ENCODE measurements at regions not wholly inside any gene's neighbourhood (a gene's known extent, or its start where the extent isn't known, plus 50 kb on each side); places are given as distances from the start of the nearest gene placed in this dataset.

DNA sequence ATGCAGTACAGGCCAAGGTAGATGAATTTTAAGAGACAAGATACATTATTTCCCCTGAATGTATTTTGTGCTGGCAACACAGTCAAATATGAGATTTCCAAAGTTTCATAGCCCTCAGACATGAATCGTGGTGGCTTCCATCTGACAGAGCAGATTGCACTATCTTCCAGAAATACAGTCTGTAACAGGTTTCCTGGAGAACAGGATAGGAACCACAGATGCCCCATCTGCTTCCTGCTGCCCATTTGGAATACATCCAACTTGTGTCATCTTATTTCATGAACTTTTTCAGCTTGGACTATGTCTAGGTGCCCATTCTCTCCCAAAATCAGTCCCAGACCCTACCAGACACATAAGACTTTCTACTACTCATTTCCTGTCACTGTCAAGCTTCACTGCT is 426.0 kb downstream of the KIF16B start:
- Histone ChIP-seq H3K27ac (ENCODE audit: low read length) (no peak overlapping the region), H4K20me1 (ENCODE audit: insufficient read depth, low read depth, low read length) (no peaks in the 10 kb centered on the region), H3K79me2 (ENCODE audit: low read length) (no peaks in the 10 kb centered on the region), H3K36me3 (ENCODE audit: insufficient read depth, low read length) (no peaks in the 10 kb centered on the region), H3K4me3 (ENCODE audit: low read length) (no peak overlapping the region), H3K27me3 (ENCODE audit: low read length) (no peaks in the 10 kb centered on the region), H3K4me2 (ENCODE audit: low read depth, low read length, poor library complexity, severe bottlenecking) (no peak overlapping the region), H3K4me1 (ENCODE audit: low read length) (no peaks in the 10 kb centered on the region), H2AFZ (ENCODE audit: low read length) (no peak overlapping the region), H3K9me3 (ENCODE audit: low read length) (no peaks in the 10 kb centered on the region), H3K9me2 (replicated peaks; ENCODE audit: insufficient read depth, low read length) (no peaks in the 10 kb centered on the region), H3K9ac (ENCODE audit: low read length) (no peak overlapping the region)
- no peak for DNase-seq

DNA sequence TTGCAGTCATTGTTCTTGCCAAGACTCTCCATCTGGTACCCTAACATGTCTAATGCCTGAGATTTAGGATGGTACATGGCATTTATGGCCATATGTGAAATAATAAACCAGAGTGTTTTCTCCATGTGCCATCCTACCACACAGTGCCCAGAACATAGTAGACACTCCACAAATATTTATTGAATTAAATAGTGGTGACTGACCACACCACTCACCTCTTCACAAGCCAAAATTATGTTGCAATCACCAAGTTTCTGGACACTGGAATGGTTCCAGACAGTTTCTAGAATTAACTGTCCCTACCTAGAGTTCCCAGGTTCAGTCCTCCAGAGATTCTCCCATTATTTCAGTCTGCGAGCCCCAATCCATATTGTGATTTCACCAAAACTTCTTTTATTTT is 427.3 kb downstream of the KIF16B start:
- no peak overlapping the region for H2AFZ ChIP-seq (ENCODE audit: low read length)
- no peaks in the 10 kb centered on the region for H3K79me2 ChIP-seq (ENCODE audit: low read length)
- no peak overlapping the region for H3K9ac ChIP-seq (ENCODE audit: low read length)
- no peaks in the 10 kb centered on the region for H3K4me1 ChIP-seq (ENCODE audit: low read length)
- no peak overlapping the region for H3K4me2 ChIP-seq (ENCODE audit: low read depth, low read length, poor library complexity, severe bottlenecking)
- no peaks in the 10 kb centered on the region for H3K27me3 ChIP-seq (ENCODE audit: low read length)
- H3K27ac ChIP-seq (ENCODE audit: low read length), result no peak overlapping the region
- H3K36me3 ChIP-seq (ENCODE audit: insufficient read depth, low read length), result no peaks in the 10 kb centered on the region
- no peaks in the 10 kb centered on the region for H3K9me2 ChIP-seq (replicated peaks; ENCODE audit: insufficient read depth, low read length)
- no peak for DNase-seq
- no peak overlapping the region for H3K4me3 ChIP-seq (ENCODE audit: low read length)
- no peaks in the 10 kb centered on the region for H3K9me3 ChIP-seq (ENCODE audit: low read length)
- no peaks in the 10 kb centered on the region for H4K20me1 ChIP-seq (ENCODE audit: insufficient read depth, low read depth, low read length)

DNA sequence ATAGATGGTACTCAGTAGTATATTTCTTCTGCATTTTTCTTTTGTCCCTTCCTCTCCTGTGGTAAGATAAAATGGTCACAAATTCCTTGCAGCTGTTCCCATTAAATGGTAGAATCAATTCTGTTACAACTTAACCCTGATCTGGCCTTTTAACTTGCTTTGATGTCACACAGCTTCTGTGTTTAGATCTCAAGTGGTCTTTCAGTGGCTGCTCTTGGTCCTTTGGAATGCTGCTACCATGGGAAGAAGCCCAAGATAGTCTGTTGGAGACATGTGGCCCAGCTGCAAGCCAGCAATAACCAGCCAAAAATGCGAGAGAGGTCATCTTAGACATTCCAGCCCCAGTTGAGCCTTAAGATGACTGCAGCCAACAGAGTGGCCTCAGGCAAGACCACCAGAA is 429.7 kb downstream of the KIF16B start:
- Histone ChIP-seq H3K4me3 (ENCODE audit: low read length) (no peak overlapping the region), H3K4me2 (ENCODE audit: low read depth, low read length, poor library complexity, severe bottlenecking) (no peak overlapping the region), H4K20me1 (ENCODE audit: insufficient read depth, low read depth, low read length) (no peaks in the 10 kb centered on the region), H3K27ac (ENCODE audit: low read length) (no peak overlapping the region), H3K36me3 (ENCODE audit: insufficient read depth, low read length) (no peaks in the 10 kb centered on the region), H3K9ac (ENCODE audit: low read length) (no peak overlapping the region), H3K27me3 (ENCODE audit: low read length) (no peaks in the 10 kb centered on the region), H3K9me3 (ENCODE audit: low read length) (no peaks in the 10 kb centered on the region), H3K79me2 (ENCODE audit: low read length) (no peaks in the 10 kb centered on the region), H3K4me1 (ENCODE audit: low read length) (no peaks in the 10 kb centered on the region), H3K9me2 (replicated peaks; ENCODE audit: insufficient read depth, low read length) (no peaks in the 10 kb centered on the region), H2AFZ (ENCODE audit: low read length) (no peak overlapping the region)
- DNase-seq, result no peak

DNA sequence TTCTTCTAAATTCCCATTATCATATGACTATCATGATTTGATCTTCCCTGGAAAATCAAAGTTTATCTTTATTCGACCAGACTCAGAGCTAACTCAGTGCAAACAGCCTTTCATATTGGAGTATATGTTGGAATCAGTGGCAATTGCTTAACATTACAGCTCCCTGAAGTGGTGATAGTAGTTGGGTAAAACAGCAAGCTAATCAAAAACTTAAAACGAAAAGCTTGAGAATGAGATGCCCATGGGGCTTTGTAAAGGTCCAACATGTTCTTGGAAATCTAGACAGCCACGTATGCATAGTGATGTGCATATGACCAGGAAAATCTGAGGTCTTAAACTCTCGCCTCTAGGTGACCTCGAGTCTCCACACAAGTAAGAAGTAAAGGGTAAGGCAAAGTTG is 437.6 kb downstream of the KIF16B start:
- H4K20me1 ChIP-seq (ENCODE audit: insufficient read depth, low read depth, low read length), result no peaks in the 10 kb centered on the region
- no peaks in the 10 kb centered on the region for H3K4me1 ChIP-seq (ENCODE audit: low read length)
- no peak overlapping the region for H3K27ac ChIP-seq (ENCODE audit: low read length)
- H3K4me3 ChIP-seq (ENCODE audit: low read length), result no peak overlapping the region
- no peak overlapping the region for H3K4me2 ChIP-seq (ENCODE audit: low read depth, low read length, poor library complexity, severe bottlenecking)
- H3K27me3 ChIP-seq (ENCODE audit: low read length), result no peaks in the 10 kb centered on the region
- DNase-seq, result no peak
- no peak overlapping the region for H3K9ac ChIP-seq (ENCODE audit: low read length)
- no peaks in the 10 kb centered on the region for H3K9me2 ChIP-seq (replicated peaks; ENCODE audit: insufficient read depth, low read length)
- H3K36me3 ChIP-seq (ENCODE audit: insufficient read depth, low read length), result no peaks in the 10 kb centered on the region
- no peaks in the 10 kb centered on the region for H3K79me2 ChIP-seq (ENCODE audit: low read length)
- no peak overlapping the region for H2AFZ ChIP-seq (ENCODE audit: low read length)
- no peaks in the 10 kb centered on the region for H3K9me3 ChIP-seq (ENCODE audit: low read length)

DNA sequence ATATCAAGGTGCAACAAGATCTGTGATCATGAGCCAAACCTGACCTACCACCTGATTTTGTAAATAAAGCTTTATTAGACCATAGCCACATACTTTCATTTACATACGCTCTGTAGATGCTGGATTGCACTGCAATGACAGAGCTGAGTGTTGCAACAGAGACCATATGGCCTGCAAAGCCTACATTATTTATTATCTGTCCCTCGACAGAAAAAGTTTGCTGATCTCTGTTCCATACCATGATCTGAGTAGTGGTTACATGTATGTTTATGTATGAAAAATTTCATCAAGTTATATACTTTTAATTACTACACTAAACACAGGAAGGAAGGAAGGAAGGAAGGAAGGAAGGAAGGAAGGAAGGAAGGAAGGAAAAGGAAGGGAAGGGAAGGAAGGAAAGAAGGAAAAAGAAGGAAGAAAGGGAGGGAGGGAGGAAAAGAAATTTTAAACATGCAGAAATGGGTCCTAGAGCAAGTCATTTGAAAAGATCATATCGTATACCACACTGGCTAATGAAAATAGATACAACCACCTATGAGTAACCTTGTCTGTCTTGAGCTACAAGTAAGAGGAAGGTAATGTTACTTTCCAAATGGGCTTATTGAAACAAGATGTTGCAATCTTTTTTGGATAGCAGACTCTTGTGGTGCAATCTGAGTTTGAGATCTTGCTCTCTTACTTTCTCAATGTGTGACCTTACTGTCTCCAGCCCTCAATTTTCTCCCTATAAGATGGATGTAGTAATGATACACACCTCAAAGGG is 441.0 kb downstream of the KIF16B start:
- DNase-seq, result no peak
- Histone ChIP-seq H3K79me2 (ENCODE audit: low read length) (no peaks in the 10 kb centered on the region), H3K9me3 (ENCODE audit: low read length) (peaks cover 6% of the 10 kb centered on the region; the same call in 1 of the 2 replicates), H2AFZ (ENCODE audit: low read length) (no peak overlapping the region), H3K9ac (ENCODE audit: low read length) (no peak overlapping the region), H4K20me1 (ENCODE audit: insufficient read depth, low read depth, low read length) (no peaks in the 10 kb centered on the region), H3K27ac (ENCODE audit: low read length) (no peak overlapping the region), H3K4me3 (ENCODE audit: low read length) (no peak overlapping the region), H3K36me3 (ENCODE audit: insufficient read depth, low read length) (no peaks in the 10 kb centered on the region; the same call in 1 of the 2 replicates), H3K4me2 (ENCODE audit: low read depth, low read length, poor library complexity, severe bottlenecking) (no peak overlapping the region), H3K4me1 (ENCODE audit: low read length) (no peaks in the 10 kb centered on the region), H3K27me3 (ENCODE audit: low read length) (no peaks in the 10 kb centered on the region; the same call in 1 of the 2 replicates), H3K9me2 (replicated peaks; ENCODE audit: insufficient read depth, low read length) (no peaks in the 10 kb centered on the region)

DNA sequence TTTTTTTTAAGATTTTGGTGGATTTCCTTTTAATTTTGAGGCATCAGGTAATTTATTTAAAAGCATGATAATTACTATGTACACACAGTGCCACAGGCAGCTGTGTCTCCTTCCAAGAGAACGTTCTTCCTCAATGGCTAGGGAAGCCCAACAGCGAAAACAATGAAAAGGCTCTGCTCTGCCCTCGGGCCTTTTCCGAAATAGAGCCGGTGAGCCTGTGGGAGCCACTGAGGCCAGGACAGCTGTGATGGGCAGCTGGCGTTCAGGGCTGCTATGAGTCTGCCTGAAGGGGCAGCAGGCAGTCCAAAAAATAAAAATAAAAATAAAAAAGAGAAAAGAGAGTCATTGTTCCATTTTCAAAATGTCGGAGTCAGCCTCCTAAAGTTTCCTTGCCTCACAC is 443.8 kb downstream of the KIF16B start:
- no peaks in the 10 kb centered on the region for H3K4me1 ChIP-seq (ENCODE audit: low read length)
- no peaks in the 10 kb centered on the region; the same call in 1 of the 2 replicates for H3K36me3 ChIP-seq (ENCODE audit: insufficient read depth, low read length)
- H2AFZ ChIP-seq (ENCODE audit: low read length), result no peak overlapping the region
- H3K27me3 ChIP-seq (ENCODE audit: low read length), result no peaks in the 10 kb centered on the region; the same call in 1 of the 2 replicates
- no peak overlapping the region for H3K4me2 ChIP-seq (ENCODE audit: low read depth, low read length, poor library complexity, severe bottlenecking)
- no peaks in the 10 kb centered on the region for H3K9me2 ChIP-seq (replicated peaks; ENCODE audit: insufficient read depth, low read length)
- no peak for DNase-seq
- H4K20me1 ChIP-seq (ENCODE audit: insufficient read depth, low read depth, low read length), result no peaks in the 10 kb centered on the region
- no peaks in the 10 kb centered on the region for H3K79me2 ChIP-seq (ENCODE audit: low read length)
- H3K9ac ChIP-seq (ENCODE audit: low read length), result no peak overlapping the region
- no peak overlapping the region for H3K4me3 ChIP-seq (ENCODE audit: low read length)
- no peak overlapping the region for H3K27ac ChIP-seq (ENCODE audit: low read length)
- H3K9me3 ChIP-seq (ENCODE audit: low read length), result peaks cover 6% of the 10 kb centered on the region; the same call in 1 of the 2 replicates

DNA sequence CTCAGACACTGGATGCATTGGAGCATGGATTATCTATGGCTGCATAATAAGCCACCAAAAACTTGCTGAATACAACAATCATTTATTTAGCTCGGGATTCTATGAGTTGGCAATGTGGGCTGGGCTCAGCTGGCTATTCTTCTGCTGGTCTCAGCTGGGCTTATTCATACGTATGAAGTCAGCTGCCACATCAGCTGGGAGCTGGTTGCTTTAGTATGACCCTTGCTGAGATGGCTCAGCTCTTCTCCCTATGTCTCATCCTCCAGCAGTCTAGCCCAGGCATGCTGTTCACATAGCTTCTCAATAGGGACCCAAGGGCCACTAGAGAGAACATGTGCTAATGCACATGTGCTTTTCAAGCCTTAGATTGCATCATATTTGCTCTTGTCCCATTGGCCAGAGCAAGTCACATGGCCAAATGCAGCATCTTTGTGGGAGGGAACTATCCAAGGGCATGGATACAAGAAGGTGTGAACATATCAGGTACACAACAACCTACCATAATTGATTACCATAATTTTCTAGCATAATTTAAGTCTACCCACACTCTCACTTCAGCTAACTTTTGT is 444.6 kb downstream of the KIF16B start:
- Histone ChIP-seq H2AFZ (ENCODE audit: low read length) (no peak overlapping the region), H3K9me2 (replicated peaks; ENCODE audit: insufficient read depth, low read length) (no peaks in the 10 kb centered on the region), H3K4me2 (ENCODE audit: low read depth, low read length, poor library complexity, severe bottlenecking) (no peak overlapping the region), H3K4me1 (ENCODE audit: low read length) (no peaks in the 10 kb centered on the region), H4K20me1 (ENCODE audit: insufficient read depth, low read depth, low read length) (no peaks in the 10 kb centered on the region), H3K4me3 (ENCODE audit: low read length) (no peak overlapping the region), H3K79me2 (ENCODE audit: low read length) (no peaks in the 10 kb centered on the region), H3K27me3 (ENCODE audit: low read length) (no peaks in the 10 kb centered on the region; the same call in 1 of the 2 replicates), H3K27ac (ENCODE audit: low read length) (no peak overlapping the region), H3K9ac (ENCODE audit: low read length) (no peak overlapping the region), H3K9me3 (ENCODE audit: low read length) (peaks cover 6% of the 10 kb centered on the region; the same call in 1 of the 2 replicates), H3K36me3 (ENCODE audit: insufficient read depth, low read length) (no peaks in the 10 kb centered on the region; the same call in 1 of the 2 replicates)
- DNase-seq, result no peak

DNA sequence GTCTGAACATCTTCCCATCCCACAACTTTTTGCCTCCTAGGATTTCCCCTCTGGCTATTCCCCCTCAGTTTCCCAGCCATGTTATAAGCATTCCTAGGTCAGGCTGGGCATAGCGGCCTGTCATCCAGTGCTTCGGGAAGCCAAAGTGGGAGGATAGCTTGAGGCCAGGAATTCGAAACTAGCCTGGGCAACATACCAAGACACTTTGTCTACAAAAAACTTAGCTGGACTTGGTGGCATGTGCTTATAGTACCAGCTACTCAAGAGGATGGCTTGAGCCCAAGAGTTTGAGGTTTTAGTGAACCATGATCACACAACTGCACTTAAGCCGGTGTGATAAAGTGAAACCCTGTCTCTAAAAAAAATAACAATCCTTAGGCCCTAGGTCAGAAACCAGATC is 447.4 kb downstream of the KIF16B start:
- peaks cover 6% of the 10 kb centered on the region; the same call in 1 of the 2 replicates for H3K9me3 ChIP-seq (ENCODE audit: low read length)
- no peak overlapping the region for H3K9ac ChIP-seq (ENCODE audit: low read length)
- no peaks in the 10 kb centered on the region for H3K4me1 ChIP-seq (ENCODE audit: low read length)
- no peaks in the 10 kb centered on the region; the same call in 1 of the 2 replicates for H3K36me3 ChIP-seq (ENCODE audit: insufficient read depth, low read length)
- no peaks in the 10 kb centered on the region for H4K20me1 ChIP-seq (ENCODE audit: insufficient read depth, low read depth, low read length)
- H3K27ac ChIP-seq (ENCODE audit: low read length), result no peak overlapping the region
- H3K4me3 ChIP-seq (ENCODE audit: low read length), result no peak overlapping the region
- no peak for DNase-seq
- no peak overlapping the region for H2AFZ ChIP-seq (ENCODE audit: low read length)
- no peak overlapping the region for H3K4me2 ChIP-seq (ENCODE audit: low read depth, low read length, poor library complexity, severe bottlenecking)
- no peaks in the 10 kb centered on the region for H3K79me2 ChIP-seq (ENCODE audit: low read length)
- no peaks in the 10 kb centered on the region; the same call in 1 of the 2 replicates for H3K27me3 ChIP-seq (ENCODE audit: low read length)
- no peaks in the 10 kb centered on the region for H3K9me2 ChIP-seq (replicated peaks; ENCODE audit: insufficient read depth, low read length)

Data from Karpas-422 (cell line).